ENCODE measurements at regions not wholly inside any gene's neighbourhood (a gene's known extent, or its start where the extent isn't known, plus 50 kb on each side); places are given as distances from the start of the nearest gene placed in this dataset.

DNA sequence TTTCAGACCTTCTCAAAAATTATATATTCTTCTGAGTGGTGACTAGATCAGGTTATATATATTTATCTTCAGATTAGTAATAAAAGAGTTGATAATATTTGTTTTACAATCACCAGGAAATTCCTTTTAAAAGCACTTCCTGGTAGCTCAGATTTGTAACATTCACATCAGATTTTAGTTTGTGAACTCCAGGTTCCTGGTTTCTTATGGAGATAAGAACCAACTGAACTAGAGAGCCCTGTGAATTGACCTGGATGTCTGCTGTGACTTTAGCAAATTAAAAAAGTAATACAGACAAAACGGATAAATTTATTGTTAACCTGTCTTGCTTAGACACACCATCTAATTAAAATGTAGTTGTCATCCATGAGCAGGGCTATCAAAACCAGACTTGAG is 868.7 kb downstream of the BCL11A start (continued):
- TF ChIP-seq, protein P1, sequence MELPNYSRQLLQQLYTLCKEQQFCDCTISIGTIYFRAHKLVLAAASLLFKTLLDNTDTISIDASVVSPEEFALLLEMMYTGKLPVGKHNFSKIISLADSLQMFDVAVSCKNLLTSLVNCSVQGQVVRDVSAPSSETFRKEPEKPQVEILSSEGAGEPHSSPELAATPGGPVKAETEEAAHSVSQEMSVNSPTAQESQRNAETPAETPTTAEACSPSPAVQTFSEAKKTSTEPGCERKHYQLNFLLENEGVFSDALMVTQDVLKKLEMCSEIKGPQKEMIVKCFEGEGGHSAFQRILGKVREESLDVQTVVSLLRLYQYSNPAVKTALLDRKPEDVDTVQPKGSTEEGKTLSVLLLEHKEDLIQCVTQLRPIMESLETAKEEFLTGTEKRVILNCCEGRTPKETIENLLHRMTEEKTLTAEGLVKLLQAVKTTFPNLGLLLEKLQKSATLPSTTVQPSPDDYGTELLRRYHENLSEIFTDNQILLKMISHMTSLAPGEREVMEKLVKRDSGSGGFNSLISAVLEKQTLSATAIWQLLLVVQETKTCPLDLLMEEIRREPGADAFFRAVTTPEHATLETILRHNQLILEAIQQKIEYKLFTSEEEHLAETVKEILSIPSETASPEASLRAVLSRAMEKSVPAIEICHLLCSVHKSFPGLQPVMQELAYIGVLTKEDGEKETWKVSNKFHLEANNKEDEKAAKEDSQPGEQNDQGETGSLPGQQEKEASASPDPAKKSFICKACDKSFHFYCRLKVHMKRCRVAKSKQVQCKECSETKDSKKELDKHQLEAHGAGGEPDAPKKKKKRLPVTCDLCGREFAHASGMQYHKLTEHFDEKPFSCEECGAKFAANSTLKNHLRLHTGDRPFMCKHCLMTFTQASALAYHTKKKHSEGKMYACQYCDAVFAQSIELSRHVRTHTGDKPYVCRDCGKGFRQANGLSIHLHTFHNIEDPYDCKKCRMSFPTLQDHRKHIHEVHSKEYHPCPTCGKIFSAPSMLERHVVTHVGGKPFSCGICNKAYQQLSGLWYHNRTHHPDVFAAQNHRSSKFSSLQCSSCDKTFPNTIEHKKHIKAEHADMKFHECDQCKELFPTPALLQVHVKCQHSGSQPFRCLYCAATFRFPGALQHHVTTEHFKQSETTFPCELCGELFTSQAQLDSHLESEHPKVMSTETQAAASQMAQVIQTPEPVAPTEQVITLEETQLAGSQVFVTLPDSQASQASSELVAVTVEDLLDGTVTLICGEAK (IDR thresholded peaks at IDR 0.05; ENCODE audit: borderline replicate concordance): no peak
- TF ChIP-seq CEBPZ (IDR thresholded peaks at IDR 0.05; ENCODE audit: low read depth, low read length): no peak
- no peak for TF ChIP-seq RAD21 (IDR thresholded peaks at IDR 0.05; ENCODE audit: insufficient read depth, low read depth, low read length)
- TF ChIP-seq BCL11A (IDR thresholded peaks at IDR 0.05; ENCODE audit: low read depth, low read length): no peak
- no peak for TF ChIP-seq MYB (IDR thresholded peaks at IDR 0.05; ENCODE audit: borderline replicate concordance, low read depth, low read length)
- no peak for TF ChIP-seq SREBF1 (IDR thresholded peaks at IDR 0.05; ENCODE audit: low read length)
- TF ChIP-seq, protein P2, sequence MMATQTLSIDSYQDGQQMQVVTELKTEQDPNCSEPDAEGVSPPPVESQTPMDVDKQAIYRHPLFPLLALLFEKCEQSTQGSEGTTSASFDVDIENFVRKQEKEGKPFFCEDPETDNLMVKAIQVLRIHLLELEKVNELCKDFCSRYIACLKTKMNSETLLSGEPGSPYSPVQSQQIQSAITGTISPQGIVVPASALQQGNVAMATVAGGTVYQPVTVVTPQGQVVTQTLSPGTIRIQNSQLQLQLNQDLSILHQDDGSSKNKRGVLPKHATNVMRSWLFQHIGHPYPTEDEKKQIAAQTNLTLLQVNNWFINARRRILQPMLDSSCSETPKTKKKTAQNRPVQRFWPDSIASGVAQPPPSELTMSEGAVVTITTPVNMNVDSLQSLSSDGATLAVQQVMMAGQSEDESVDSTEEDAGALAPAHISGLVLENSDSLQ (IDR thresholded peaks at IDR 0.05): no peak
- TF ChIP-seq MTA3 (IDR thresholded peaks at IDR 0.05; ENCODE audit: borderline replicate concordance, low read length): no peak

Data from GM12878 (cell line).